IMR-90 (cell line): ENCODE measurements at regions not wholly inside any gene's neighbourhood (a gene's known extent, or its start where the extent isn't known, plus 50 kb on each side); places are given as distances from the start of the nearest gene placed in this dataset.

Source experiments
- ATAC-seq: fragments of 200-7000 bp; cut with Tn5 transposase; 2 replicates; pipeline ENCODE4 v1.9.1; 2020; ENCODE audit warnings: low read depth, mild to moderate bottlenecking, moderate library complexity
- BruUV-seq: library from RNA; stranded (reverse); fragments of 400-500 nt; replicated peaks from 2 replicates; lab custom pipeline; 2021; lab: Mats Ljungman, UMichigan
- CTCF ChIA-PET: fragments of 300-600 bp; formaldehyde crosslinking; extraction: SDS; loops from one replicate; lab custom pipeline; 2021; ENCODE audit warnings: antibody characterized with exemption; lab: Yijun Ruan, JAX
- POLR2A ChIA-PET: fragments of 300-600 bp; sonication (Branson Sonifier 250); formaldehyde crosslinking; loops from one replicate; lab custom pipeline; 2022; ENCODE audit warnings: antibody characterized with exemption; ENCODE audit not compliant: unreplicated experiment; lab: Charles Lee
- DNase-seq: peaks from one replicate; pipeline ENCODE4 v3.0.0; 2013
- H2AFZ ChIP-seq: replicated peaks from 2 replicates; pipeline ENCODE3; 2013; ENCODE audit warnings: low read length, mild to moderate bottlenecking; ENCODE audit not compliant: poor library complexity
- H2AK5ac ChIP-seq: 2 replicates; pipeline ENCODE4 v1.6.1; 2013; ENCODE audit warnings: low read depth, low read length, inconsistent platforms
- H2AK9ac ChIP-seq: replicated peaks from 2 replicates; pipeline ENCODE3; 2013; ENCODE audit warnings: mild to moderate bottlenecking, low read depth, low read length, moderate library complexity; ENCODE audit not compliant: poor library complexity
- H2BK120ac ChIP-seq: 2 replicates; pipeline ENCODE4 v1.6.1; 2013; ENCODE audit warnings: low read depth, low read length, inconsistent platforms
- H2BK15ac ChIP-seq: 3 replicates; pipeline ENCODE4 v1.6.1; 2013; ENCODE audit warnings: low read depth, low read length, inconsistent platforms
- H2BK20ac ChIP-seq: 2 replicates; pipeline ENCODE4 v1.6.1; 2013; ENCODE audit warnings: low read depth, mild to moderate bottlenecking, inconsistent platforms, low read length, moderate library complexity
- H2BK5ac ChIP-seq: 2 replicates; pipeline ENCODE4 v1.6.1; 2013; ENCODE audit warnings: mild to moderate bottlenecking, low read depth, low read length, inconsistent platforms; ENCODE audit not compliant: poor library complexity, severe bottlenecking
- H3K14ac ChIP-seq: replicated peaks from 2 replicates; pipeline ENCODE4 v1.6.1; 2013; ENCODE audit warnings: low read depth, low read length, inconsistent platforms
- H3K18ac ChIP-seq: 2 replicates; pipeline ENCODE4 v1.6.1; 2013; ENCODE audit warnings: low read depth, low read length, control low read depth
- H3K23ac ChIP-seq: 2 replicates; pipeline ENCODE4 v1.6.1; 2013; ENCODE audit warnings: low read depth, low read length, inconsistent platforms
- H3K27ac ChIP-seq: 2 replicates; pipeline ENCODE4 v1.5.1; 2013; ENCODE audit warnings: mild to moderate bottlenecking, control low read depth, low read length; ENCODE audit not compliant: insufficient read depth
- H3K27me3 ChIP-seq: 2 replicates; pipeline ENCODE4 v1.6.1; 2013; ENCODE audit warnings: low read length; ENCODE audit not compliant: control insufficient read depth, insufficient read depth
- H3K36me3 ChIP-seq: 2 replicates; pipeline ENCODE4 v1.6.1; 2013; ENCODE audit warnings: low read length, mixed read lengths; ENCODE audit not compliant: control insufficient read depth, insufficient read depth
- H3K4ac ChIP-seq: 2 replicates; pipeline ENCODE4 v1.6.1; 2013; ENCODE audit warnings: low read depth, low read length, inconsistent platforms
- H3K4me1 ChIP-seq: 2 replicates; pipeline ENCODE4 v1.6.1; 2013; ENCODE audit warnings: low read length, mixed read lengths; ENCODE audit not compliant: control insufficient read depth, insufficient read depth
- H3K4me2 ChIP-seq: 2 replicates; pipeline ENCODE4 v1.6.1; 2013; ENCODE audit warnings: low read depth, mild to moderate bottlenecking, control low read depth, low read length, moderate library complexity
- H3K4me3 ChIP-seq: 2 replicates; pipeline ENCODE4 v1.5.1; 2013; ENCODE audit warnings: low read depth, mild to moderate bottlenecking, control low read depth, low read length, moderate library complexity; ENCODE audit not compliant: insufficient read depth
- H3K56ac ChIP-seq: 2 replicates; pipeline ENCODE4 v1.6.1; 2013; ENCODE audit warnings: low read length, inconsistent platforms; ENCODE audit not compliant: insufficient read depth; ENCODE audit errors: extremely low read depth
- H3K79me1 ChIP-seq, 2 experiments: 2 replicates each; pipeline ENCODE4 v1.6.1; 2013; ENCODE audit warnings: low read length in 2 of 2, inconsistent platforms in 1 of 2, low read depth in 1 of 2
- H3K9ac ChIP-seq: 2 replicates; pipeline ENCODE4 v1.6.1; 2013; ENCODE audit warnings: low read depth, low read length, control low read depth
- H3K9me1 ChIP-seq: 2 replicates; pipeline ENCODE4 v1.6.1; 2013; ENCODE audit warnings: low read length, inconsistent platforms; ENCODE audit not compliant: insufficient read depth
- H3K9me3 ChIP-seq: 2 replicates; pipeline ENCODE4 v1.6.1; 2013; ENCODE audit warnings: low read length; ENCODE audit not compliant: control insufficient read depth, insufficient read depth
- H4K20me1 ChIP-seq: 2 replicates; pipeline ENCODE4 v1.6.1; 2013; ENCODE audit warnings: low read length, inconsistent platforms; ENCODE audit not compliant: insufficient read depth
- H4K5ac ChIP-seq: 2 replicates; pipeline ENCODE4 v1.6.1; 2013; ENCODE audit warnings: mild to moderate bottlenecking, low read depth, low read length, control low read depth
- H4K8ac ChIP-seq, 2 experiments: 2 replicates each; pipeline ENCODE4 v1.6.1; 2013; ENCODE audit warnings: low read depth in 2 of 2, low read length in 2 of 2, control low read depth in 1 of 2, inconsistent platforms in 1 of 2
- H4K91ac ChIP-seq: 2 replicates; pipeline ENCODE4 v1.6.1; 2013; ENCODE audit warnings: low read depth, low read length, inconsistent platforms; ENCODE audit not compliant: insufficient read depth
- BHLHE40 ChIP-seq: fragments of 150-350 bp; IDR thresholded peaks from 2 replicates; pipeline ENCODE4 v1.6.1; 2016; ENCODE audit warnings: mild to moderate bottlenecking, low read depth, low read length
- CEBPB ChIP-seq: IDR thresholded peaks from 2 replicates; pipeline ENCODE4 v1.6.1; 2012; ENCODE audit warnings: low read depth, low read length, improper control_type of control experiment
- CHD1 ChIP-seq: IDR thresholded peaks from 2 replicates; pipeline ENCODE4 v1.6.1; 2012; ENCODE audit warnings: low read depth, low read length, improper control_type of control experiment
- CTCF ChIP-seq: conservative IDR thresholded peaks from 2 replicates; pipeline ENCODE4 v1.5.1; 2012; ENCODE audit warnings: mild to moderate bottlenecking, low read depth, low read length, improper control_type of control experiment
- ELK1 ChIP-seq: fragments of 150-350 bp; IDR thresholded peaks from 2 replicates; pipeline ENCODE4 v1.6.1; 2016; ENCODE audit warnings: low read depth, mild to moderate bottlenecking, low read length, moderate library complexity, borderline replicate concordance
- FOS ChIP-seq: fragments of 150-350 bp; IDR thresholded peaks from 2 replicates; pipeline ENCODE4 v1.6.1; 2016; ENCODE audit warnings: low read depth, low read length
- MAZ ChIP-seq: IDR thresholded peaks from 2 replicates; pipeline ENCODE4 v1.6.1; 2012; ENCODE audit warnings: low read depth, mild to moderate bottlenecking, low read length, improper control_type of control experiment, moderate library complexity, borderline replicate concordance
- MXI1 ChIP-seq: IDR thresholded peaks from 2 replicates; pipeline ENCODE4 v1.6.1; 2012; ENCODE audit warnings: low read depth, mild to moderate bottlenecking, low read length, moderate library complexity, borderline replicate concordance
- POLR2A ChIP-seq: IDR thresholded peaks from 2 replicates; pipeline ENCODE4 v1.6.1; 2012; ENCODE audit warnings: mild to moderate bottlenecking, low read depth, low read length
- RAD21 ChIP-seq: IDR thresholded peaks from 2 replicates; pipeline ENCODE4 v1.6.1; 2012; ENCODE audit warnings: low read length, improper control_type of control experiment
- RFX5 ChIP-seq: IDR thresholded peaks from 2 replicates; pipeline ENCODE4 v1.8.0; 2012; ENCODE audit warnings: low read depth, mild to moderate bottlenecking, low read length, moderate library complexity
- USF2 ChIP-seq: fragments of 150-350 bp; IDR thresholded peaks from 2 replicates; pipeline ENCODE4 v1.6.1; 2017; ENCODE audit warnings: mild to moderate bottlenecking, antibody characterized with exemption, low read length, low read depth
- dilution Hi-C: fragments of 300-500 bp; cut with HindIII; formaldehyde crosslinking; loops from one replicate; pipeline ENCODE4 v1.14.3; 2018; ENCODE audit warnings: low sequenced_read_pairs; ENCODE audit not compliant: unreplicated experiment
- in situ Hi-C: fragments of 300-500 bp; cut with MboI; formaldehyde crosslinking; loops from 3 replicates; pipeline ENCODE4 v1.14.3; 2019; ENCODE audit warnings: low sequenced_read_pairs, inconsistent platforms, mixed read lengths
- intact Hi-C: fragments of 100-400 bp; cut with micrococcal nuclease; formaldehyde crosslinking; loops from 2 replicates; pipeline ENCODE4 v1.10.0; 2022

- no peaks in the 10 kb centered on the region for H3K79me1 ChIP-seq
- H3K9me1 ChIP-seq = no peaks in the 10 kb centered on the region
- H2AK9ac ChIP-seq = no peak overlapping the region
- no peak overlapping the region for H4K8ac ChIP-seq
- no peaks in the 10 kb centered on the region for H4K20me1 ChIP-seq
- H2AFZ ChIP-seq = no peak overlapping the region
- dilution Hi-C loops = no loop called here
- DNase-seq = no peak
- no TSS peak for BruUV-seq
- H2AK5ac ChIP-seq = no peak overlapping the region
- H3K14ac ChIP-seq = no peak overlapping the region
- H3K4me1 ChIP-seq = no peaks in the 10 kb centered on the region
- no peak overlapping the region for H3K27ac ChIP-seq
- no peak for ATAC-seq
- H3K9ac ChIP-seq = no peak overlapping the region
- no peaks in the 10 kb centered on the region for H3K9me3 ChIP-seq
- H3K36me3 ChIP-seq = no peaks in the 10 kb centered on the region
- H3K23ac ChIP-seq = no peak overlapping the region
- H2BK5ac ChIP-seq = no peak overlapping the region
- H3K4me3 ChIP-seq = no peak overlapping the region
- no peak overlapping the region for H2BK15ac ChIP-seq
- no peak overlapping the region for H2BK20ac ChIP-seq
- no peak overlapping the region for H3K18ac ChIP-seq
- intact Hi-C loops = no loop called here
- H3K27me3 ChIP-seq = no peaks in the 10 kb centered on the region
- H3K4ac ChIP-seq = no peak overlapping the region
- no peak overlapping the region for H3K56ac ChIP-seq
- no peak overlapping the region for H3K4me2 ChIP-seq
- in situ Hi-C loops = no loop called here
- ChIA-PET POLR2A (no interaction called here), CTCF (no interaction called here)
- no peak overlapping the region for H4K5ac ChIP-seq
- TF ChIP-seq FOS (no peak), MXI1 (no peak), POLR2A (no peak), CTCF (no peak), CHD1 (no peak), BHLHE40 (no peak), USF2 (no peak), CEBPB (no peak), RAD21 (no peak), MAZ (no peak), RFX5 (no peak), ELK1 (no peak)
- no peak overlapping the region for H2BK120ac ChIP-seq
- H4K91ac ChIP-seq = no peak overlapping the region
These were observed 434.8 kb upstream of the CT83 start for GRCh38 chrX:116897526-116897925.
